A549 (cell line): ENCODE measurements at regions not wholly inside any gene's neighbourhood (a gene's known extent, or its start where the extent isn't known, plus 50 kb on each side); places are given as distances from the start of the nearest gene placed in this dataset.

Source experiments
- NFE2L2 ChIP-seq: fragments of 150-350 bp; conservative IDR thresholded peaks from 2 replicates; pipeline ENCODE4 v1.6.1; 2014; ENCODE audit warnings: low read length
- POLR2A ChIP-seq: IDR thresholded peaks from 2 replicates; pipeline ENCODE4 v1.6.1; 2012; ENCODE audit warnings: mild to moderate bottlenecking, low read length

GRCh38 chr1:4146614-4147013 is 246.5 kb upstream of the C1orf174 start:
- TF ChIP-seq NFE2L2 = no peak
- TF ChIP-seq POLR2A = no peak
